Osteoblast (primary cell): ENCODE measurements at regions not wholly inside any gene's neighbourhood (a gene's known extent, or its start where the extent isn't known, plus 50 kb on each side); places are given as distances from the start of the nearest gene placed in this dataset.

Experiments
- DNase-seq: peaks from one replicate; pipeline ENCODE4 v3.0.0; 2011; ENCODE audit warnings: low spot score, mixed read lengths; ENCODE audit not compliant: insufficient read length; ENCODE audit errors: missing footprints
- H2AFZ ChIP-seq: 2 replicates; pipeline ENCODE4 v1.6.0; 2011; ENCODE audit warnings: mild to moderate bottlenecking, low read length
- H3K27ac ChIP-seq: 2 replicates; pipeline ENCODE4 v1.5.1; 2011; ENCODE audit warnings: mild to moderate bottlenecking, low read depth, low read length, moderate library complexity
- H3K27me3 ChIP-seq: 2 replicates; pipeline ENCODE4 v1.6.0; 2012; ENCODE audit warnings: mild to moderate bottlenecking, control low read depth, inconsistent platforms, low read length, moderate library complexity; ENCODE audit not compliant: insufficient read depth
- H3K36me3 ChIP-seq: 2 replicates; pipeline ENCODE4 v1.5.1; 2011; ENCODE audit warnings: mild to moderate bottlenecking, low read length, control low read depth, moderate library complexity; ENCODE audit not compliant: insufficient read depth
- H3K4me1 ChIP-seq: 2 replicates; pipeline ENCODE4 v1.5.1; 2011; ENCODE audit warnings: mild to moderate bottlenecking, low read length, control low read depth, moderate library complexity; ENCODE audit not compliant: insufficient read depth
- H3K4me2 ChIP-seq: 2 replicates; pipeline ENCODE4 v1.6.0; 2011; ENCODE audit warnings: mild to moderate bottlenecking, low read length; ENCODE audit not compliant: insufficient read depth
- H3K4me3 ChIP-seq: fragments of 200-600 bp; sonication (generic); 3 replicates; pipeline ENCODE4 v1.5.1; 2012; ENCODE audit warnings: mild to moderate bottlenecking, low read length, inconsistent platforms; ENCODE audit not compliant: insufficient read depth
- H3K79me2 ChIP-seq: 2 replicates; pipeline ENCODE4 v1.6.0; 2012; ENCODE audit warnings: mild to moderate bottlenecking, low read length, control low read depth, inconsistent platforms; ENCODE audit not compliant: insufficient read depth
- H3K9me3 ChIP-seq: 2 replicates; pipeline ENCODE4 v1.5.1; 2011; ENCODE audit warnings: low read depth, low read length, control low read depth
- H4K20me1 ChIP-seq: 2 replicates; pipeline ENCODE4 v1.6.0; 2012; ENCODE audit warnings: mild to moderate bottlenecking, low read length, control low read depth; ENCODE audit not compliant: insufficient read depth
- TF ChIP-seq, protein P1 (sequence below): IDR thresholded peaks from 2 replicates; pipeline ENCODE4 v1.5.1; 2011; ENCODE audit warnings: mild to moderate bottlenecking, low read depth, low read length, moderate library complexity; ENCODE audit errors: extremely low read depth

DNA sequence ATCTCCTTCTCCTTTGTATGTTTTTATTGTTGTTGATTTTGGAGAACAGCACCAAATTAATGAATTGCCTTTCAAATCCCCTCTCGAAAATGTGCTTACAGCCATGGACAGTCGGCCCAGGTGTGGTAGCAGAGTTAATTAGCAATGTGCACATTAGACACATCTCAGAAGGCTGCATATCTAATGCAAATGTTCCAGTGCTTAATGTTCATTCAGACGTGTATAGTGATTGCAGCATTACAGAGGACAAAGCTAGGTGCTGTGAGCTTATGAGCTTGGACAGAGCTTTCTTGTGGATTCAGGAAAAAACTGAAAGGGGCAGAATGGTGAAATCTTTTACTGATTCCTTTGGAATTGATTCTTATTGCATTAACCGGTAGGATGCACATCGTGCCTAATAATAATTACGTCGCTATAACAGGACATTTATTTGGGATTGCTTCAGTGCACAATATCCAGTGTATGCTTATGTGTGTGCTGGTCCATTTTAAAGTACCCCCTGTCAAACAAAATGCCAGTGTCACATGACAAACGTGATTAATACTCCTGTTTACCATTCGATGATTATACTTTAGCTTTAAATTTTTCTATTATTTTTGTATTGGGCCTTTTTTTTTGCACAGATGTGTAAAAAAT, 552.9 kb upstream of the EPHA5 start:
- no peaks in the 10 kb centered on the region for H3K79me2 ChIP-seq
- H3K4me2 ChIP-seq = no peak overlapping the region
- no peaks in the 10 kb centered on the region for H3K4me1 ChIP-seq
- TF ChIP-seq, protein P1, sequence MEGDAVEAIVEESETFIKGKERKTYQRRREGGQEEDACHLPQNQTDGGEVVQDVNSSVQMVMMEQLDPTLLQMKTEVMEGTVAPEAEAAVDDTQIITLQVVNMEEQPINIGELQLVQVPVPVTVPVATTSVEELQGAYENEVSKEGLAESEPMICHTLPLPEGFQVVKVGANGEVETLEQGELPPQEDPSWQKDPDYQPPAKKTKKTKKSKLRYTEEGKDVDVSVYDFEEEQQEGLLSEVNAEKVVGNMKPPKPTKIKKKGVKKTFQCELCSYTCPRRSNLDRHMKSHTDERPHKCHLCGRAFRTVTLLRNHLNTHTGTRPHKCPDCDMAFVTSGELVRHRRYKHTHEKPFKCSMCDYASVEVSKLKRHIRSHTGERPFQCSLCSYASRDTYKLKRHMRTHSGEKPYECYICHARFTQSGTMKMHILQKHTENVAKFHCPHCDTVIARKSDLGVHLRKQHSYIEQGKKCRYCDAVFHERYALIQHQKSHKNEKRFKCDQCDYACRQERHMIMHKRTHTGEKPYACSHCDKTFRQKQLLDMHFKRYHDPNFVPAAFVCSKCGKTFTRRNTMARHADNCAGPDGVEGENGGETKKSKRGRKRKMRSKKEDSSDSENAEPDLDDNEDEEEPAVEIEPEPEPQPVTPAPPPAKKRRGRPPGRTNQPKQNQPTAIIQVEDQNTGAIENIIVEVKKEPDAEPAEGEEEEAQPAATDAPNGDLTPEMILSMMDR = no peak
- no peak overlapping the region for H3K27ac ChIP-seq
- H3K36me3 ChIP-seq = no peaks in the 10 kb centered on the region
- no peak for DNase-seq
- H3K9me3 ChIP-seq = no peaks in the 10 kb centered on the region
- H3K4me3 ChIP-seq = no peak overlapping the region
- H4K20me1 ChIP-seq = no peaks in the 10 kb centered on the region
- H2AFZ ChIP-seq = no peak overlapping the region
- no peaks in the 10 kb centered on the region for H3K27me3 ChIP-seq

GRCh38 chr4:66219401-66219800, 549.1 kb upstream of the EPHA5 start:
- Histone ChIP-seq H2AFZ (no peak overlapping the region), H3K27ac (no peak overlapping the region), H4K20me1 (no peaks in the 10 kb centered on the region), H3K27me3 (no peaks in the 10 kb centered on the region), H3K36me3 (no peaks in the 10 kb centered on the region), H3K9me3 (no peaks in the 10 kb centered on the region), H3K4me3 (no peak overlapping the region), H3K79me2 (no peaks in the 10 kb centered on the region), H3K4me2 (no peak overlapping the region), H3K4me1 (no peaks in the 10 kb centered on the region)
- no peak for DNase-seq
- TF ChIP-seq, protein P1 = no peak

GRCh38 chr4:66216252-66216651, 546.0 kb upstream of the EPHA5 start:
- Histone ChIP-seq H4K20me1 (no peaks in the 10 kb centered on the region), H3K9me3 (no peaks in the 10 kb centered on the region), H3K4me3 (no peak overlapping the region), H3K27me3 (no peaks in the 10 kb centered on the region), H3K79me2 (no peaks in the 10 kb centered on the region), H3K27ac (no peak overlapping the region), H2AFZ (no peak overlapping the region), H3K4me2 (no peak overlapping the region), H3K36me3 (no peaks in the 10 kb centered on the region), H3K4me1 (no peaks in the 10 kb centered on the region)
- no peak for DNase-seq
- TF ChIP-seq, protein P1 = no peak

GRCh38 chr4:66212489-66212888, 542.2 kb upstream of the EPHA5 start:
- Histone ChIP-seq H2AFZ (no peak overlapping the region), H3K27me3 (no peaks in the 10 kb centered on the region), H3K4me3 (no peak overlapping the region), H3K79me2 (no peaks in the 10 kb centered on the region), H4K20me1 (no peaks in the 10 kb centered on the region), H3K4me1 (no peaks in the 10 kb centered on the region), H3K27ac (no peak overlapping the region), H3K36me3 (no peaks in the 10 kb centered on the region), H3K9me3 (no peaks in the 10 kb centered on the region), H3K4me2 (no peak overlapping the region)
- TF ChIP-seq, protein P1 = no peak
- DNase-seq = no peak
